Left renal pelvis (tissue), 4 donors: ENCODE measurements at regions not wholly inside any gene's neighbourhood (a gene's known extent, or its start where the extent isn't known, plus 50 kb on each side); places are given as distances from the start of the nearest gene placed in this dataset.
"Not testable (repeated sequence)": the region's sequence is repeated elsewhere in the genome, so short reads cannot be mapped to it uniquely, and the experiment has no call there.

Source experiments
- DNase-seq, 4 donors: peaks; one replicate each; pipeline ENCODE4 v3.0.0-alpha.2; 2013; ENCODE audit warnings: low read depth in 4 of 4, low spot score in 3 of 4

GRCh38 chr1:213523781-213524398 is 463.9 kb upstream of the PROX1 start:
- no peak for DNase-seq

GRCh38 chr1:213526306-213526705 is 461.5 kb upstream of the PROX1 start:
- no peak for DNase-seq

- DNase-seq: no peak
These were observed 457.0 kb upstream of the PROX1 start for GRCh38 chr1:213530611-213531320.

GRCh38 chr1:213531369-213532310 is 456.1 kb upstream of the PROX1 start:
- no peak for DNase-seq

GRCh38 chr1:213533125-213533524 is 454.6 kb upstream of the PROX1 start:
- no peak for DNase-seq

GRCh38 chr1:213535679-213536078 is 452.1 kb upstream of the PROX1 start:
- no peak for DNase-seq

GRCh38 chr1:213538251-213538650 is 449.5 kb upstream of the PROX1 start:
- no peak for DNase-seq

- no peak for DNase-seq
These were observed 448.3 kb upstream of the PROX1 start for GRCh38 chr1:213539464-213539863.

GRCh38 chr1:213541641-213542040 is 446.1 kb upstream of the PROX1 start:
- DNase-seq: no peak

GRCh38 chr1:213545181-213545580 is 442.6 kb upstream of the PROX1 start:
- DNase-seq: not testable (repeated sequence)

- DNase-seq: no peak
These were observed 437.8 kb upstream of the PROX1 start for GRCh38 chr1:213549982-213550381.

GRCh38 chr1:213550804-213551203 is 437.0 kb upstream of the PROX1 start:
- DNase-seq: no peak

GRCh38 chr1:213552045-213552444 is 435.7 kb upstream of the PROX1 start:
- DNase-seq: no peak

GRCh38 chr1:213560226-213560625 is 427.5 kb upstream of the PROX1 start:
- no peak for DNase-seq

GRCh38 chr1:213561870-213562269 is 425.9 kb upstream of the PROX1 start:
- DNase-seq: no peak

GRCh38 chr1:213564215-213564659 is 423.5 kb upstream of the PROX1 start:
- no peak for DNase-seq

- no peak for DNase-seq
These were observed 418.6 kb upstream of the PROX1 start for GRCh38 chr1:213568929-213569815.

GRCh38 chr1:213569816-213570150 is 418.0 kb upstream of the PROX1 start:
- DNase-seq: no peak

- DNase-seq: no peak
These were observed 417.3 kb upstream of the PROX1 start for GRCh38 chr1:213570487-213570886.

- DNase-seq: no peak
These were observed 416.4 kb upstream of the PROX1 start for GRCh38 chr1:213571419-213571818.
